ENCODE measurements at regions not wholly inside any gene's neighbourhood (a gene's known extent, or its start where the extent isn't known, plus 50 kb on each side); places are given as distances from the start of the nearest gene placed in this dataset.

- dilution Hi-C loops (cut with MboI; ENCODE audit: extremely low pct_ligation_motif_present, low sequenced_read_pairs) (no loop called here), intact Hi-C loops (cut with micrococcal nuclease) (no loop called here)
- Histone ChIP-seq H3K27me3 (ENCODE audit: control insufficient read depth in 2 of 2, insufficient read depth in 2 of 2, low read length in 2 of 2) (no peaks in the 10 kb centered on the region), H3K4me3 (replicated peaks in 1 of 3; ENCODE audit: insufficient read depth in 1 of 3, low read depth in 1 of 3, low read length in 3 of 3) (no peak overlapping the region), H3K9ac (replicated peaks; ENCODE audit: extremely low read depth, insufficient read depth, low read length) (no peak overlapping the region), H3K79me2 (ENCODE audit: control insufficient read depth, insufficient read depth, low read length) (no peaks in the 10 kb centered on the region), H3K9me3 (replicated peaks; ENCODE audit: control insufficient read depth, insufficient read depth, low read length) (no peaks in the 10 kb centered on the region), H3K4me1 (ENCODE audit: control insufficient read depth, extremely low read depth, insufficient read depth, low read length) (no peaks in the 10 kb centered on the region), H3K36me3 (ENCODE audit: control insufficient read depth in 2 of 2, extremely low read depth in 1 of 2, insufficient read depth in 2 of 2, low read length in 2 of 2) (no peaks in the 10 kb centered on the region), H4K20me1 (replicated peaks; ENCODE audit: control insufficient read depth, extremely low read depth, insufficient read depth, low read length) (no peaks in the 10 kb centered on the region), H3K27ac (ENCODE audit: insufficient read depth, low read depth, low read length) (no peak overlapping the region), H2AFZ (ENCODE audit: low read depth, low read length) (no peak overlapping the region), H3K4me2 (ENCODE audit: insufficient read depth, low read length) (no peak overlapping the region), H3K9me1 (replicated peaks; ENCODE audit: control insufficient read depth, extremely low read depth, insufficient read depth, low read length) (no peaks in the 10 kb centered on the region)
- no peak for FAIRE-seq
- POLR2A ChIA-PET, result no interaction called here
- TF ChIP-seq POLR2AphosphoS5 (IDR thresholded peaks at IDR 0.05; ENCODE audit: insufficient read depth, low read depth, low read length) (no peak), CTCF (IDR thresholded peaks at IDR 0.05; ENCODE audit: extremely low read depth in 1 of 2, insufficient read depth in 1 of 2, low read depth in 1 of 2, low read length in 2 of 2) (no peak), MYC (IDR thresholded peaks at IDR 0.05; ENCODE audit: low read depth, low read length) (no peak), EZH2 (IDR thresholded peaks at IDR 0.05; ENCODE audit: borderline replicate concordance, low read depth, low read length, severe bottlenecking) (no peak), POLR2A (IDR thresholded peaks at IDR 0.05; ENCODE audit: low read depth, low read length) (no peak), FOS (IDR thresholded peaks at IDR 0.05; ENCODE audit: borderline replicate concordance, insufficient read depth, low read length) (no peak), JUN (IDR thresholded peaks at IDR 0.05; ENCODE audit: borderline replicate concordance, insufficient read depth, insufficient read length, low read depth) (no peak), GATA2 (IDR thresholded peaks at IDR 0.05; ENCODE audit: insufficient read depth, insufficient read length, low read depth, low read length) (no peak), MAX (IDR thresholded peaks at IDR 0.05; ENCODE audit: insufficient read depth, insufficient read length) (no peak)
- BruUV-seq (replicated peaks), result no TSS peak
- CTCF ChIA-PET, result interaction anchor here (1.0 kb wide), 1 partner anchor 11 kb away, joined by 3 read pairs; no protein-coding TSS in a partner anchor
- DNase-seq (ENCODE audit: low read depth, low spot score), result no peak
These were observed 71.8 kb upstream of the LTBP1 start for GRCh38 chr2:32874931-32875330.

Measured in endothelial cell of umbilical vein (primary cell).